Esophagus squamous epithelium (tissue), 4 donors: ENCODE measurements at regions not wholly inside any gene's neighbourhood (a gene's known extent, or its start where the extent isn't known, plus 50 kb on each side); places are given as distances from the start of the nearest gene placed in this dataset.

Source experiments
- CTCF ChIP-seq, 6 experiments: fragments of 450-650 bp in 4 of 6; fragments of 200-600 bp in 2 of 6; sonication (generic) in 2 of 6; IDR thresholded peaks; one replicate each; pipeline ENCODE4 v1.5.1; 2016 to 2019; ENCODE audit warnings: antibody characterized with exemption in 6 of 6, mild to moderate bottlenecking in 4 of 6, moderate library complexity in 4 of 6
- POLR2A ChIP-seq, 4 donors: fragments of 450-650 bp; IDR thresholded peaks; one replicate each; pipeline ENCODE4 v1.6.1; 2017; ENCODE audit warnings: antibody characterized with exemption in 4 of 4, mild to moderate bottlenecking in 4 of 4, moderate library complexity in 3 of 4

DNA sequence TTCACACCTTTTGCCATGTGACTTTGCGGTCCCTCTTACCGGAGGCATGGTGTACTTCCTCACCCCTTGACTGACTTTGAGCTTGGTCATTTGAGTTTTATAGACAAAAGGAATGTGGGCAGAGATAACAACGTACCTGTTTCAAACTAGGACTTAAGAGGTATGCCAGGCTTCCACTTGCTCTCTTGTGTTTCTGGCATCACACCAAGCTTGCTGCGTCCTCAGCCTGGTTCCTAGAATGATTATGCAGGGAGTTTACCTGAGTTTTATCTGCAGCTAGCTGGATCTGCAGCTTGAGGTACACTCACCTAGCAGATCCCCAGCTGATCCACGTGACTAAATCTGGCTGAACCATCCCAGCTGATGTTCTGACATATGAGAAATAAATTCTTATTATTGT is 66.2 kb downstream of the PLK2 start:
- TF ChIP-seq CTCF (IDR thresholded peaks at IDR 0.05) (no peak), POLR2A (IDR thresholded peaks at IDR 0.05) (no peak)
